T-cell (primary cell): ENCODE measurements at regions not wholly inside any gene's neighbourhood (a gene's known extent, or its start where the extent isn't known, plus 50 kb on each side); places are given as distances from the start of the nearest gene placed in this dataset.
"Not testable (repeated sequence)": the region's sequence is repeated elsewhere in the genome, so short reads cannot be mapped to it uniquely, and the experiment has no call there.

ENCODE experiments used
- ATAC-seq, 4 experiments: fragments of 200-7000 bp in 3 of 4; fragments of 150-1000 bp in 1 of 4; cut with Tn5 transposase; replicated peaks in 1 of 4; 1 replicate in 3 of 4; 2 replicates in 1 of 4; pipeline ENCODE4 v1.10.0; 2021; ENCODE audit warnings: moderate library complexity in 3 of 4, mild to moderate bottlenecking in 2 of 4, moderate number of reproducible peaks in 1 of 4
- CTCF ChIA-PET, 2 donors: fragments of 300-600 bp; sonication (Branson Sonifier 250); formaldehyde crosslinking; loops; one replicate each; lab custom pipeline; 2022; ENCODE audit warnings: antibody characterized with exemption in 2 of 2; lab: Charles Lee
- POLR2A ChIA-PET, 2 donors: fragments of 300-600 bp; sonication (Branson Sonifier 250); formaldehyde crosslinking; loops; one replicate each; lab custom pipeline; 2022; ENCODE audit warnings: antibody characterized with exemption in 2 of 2; lab: Charles Lee
- DNase-seq, 35 experiments: peaks; one replicate each; pipeline versions ENCODE4 v3.0.0 to v3.0.0-alpha.2; 2013 to 2023
- H3K27ac ChIP-seq: one replicate; pipeline ENCODE4 v1.5.1; 2013; ENCODE audit warnings: low read length
- H3K27me3 ChIP-seq, 2 experiments: replicated peaks in 1 of 2; 1 replicate in 1 of 2; 2 replicates in 1 of 2; pipeline versions ENCODE4 v1.6.1 to v1.7.0; 2013; ENCODE audit warnings: low read length in 1 of 2, mixed read lengths in 1 of 2; ENCODE audit not compliant: control insufficient read depth in 2 of 2, insufficient read depth in 2 of 2; ENCODE audit errors: extremely low read depth in 1 of 2
- H3K36me3 ChIP-seq, 2 donors: 1 replicate in 1 of 2; 2 replicates in 1 of 2; pipeline versions ENCODE4 v1.6.1 to v1.7.0; 2013; ENCODE audit warnings: low read length in 1 of 2; ENCODE audit not compliant: control insufficient read depth in 2 of 2, insufficient read depth in 1 of 2; ENCODE audit errors: extremely low read depth in 1 of 2
- H3K4me1 ChIP-seq, 2 experiments: 1 replicate in 1 of 2; 2 replicates in 1 of 2; pipeline versions ENCODE4 v1.6.1 to v1.7.0; 2013; ENCODE audit warnings: low read length in 2 of 2, mixed read lengths in 1 of 2; ENCODE audit not compliant: insufficient read depth in 2 of 2, control insufficient read depth in 1 of 2; ENCODE audit errors: extremely low read depth in 1 of 2
- H3K4me3 ChIP-seq, 2 donors: 1 replicate in 1 of 2; 2 replicates in 1 of 2; pipeline versions ENCODE4 v1.5.1 to v1.7.0; 2013; ENCODE audit warnings: mild to moderate bottlenecking in 2 of 2, low read length in 1 of 2, moderate library complexity in 1 of 2; ENCODE audit not compliant: control insufficient read depth in 1 of 2; ENCODE audit errors: extremely low read depth in 1 of 2
- H3K9me3 ChIP-seq: 2 replicates; pipeline ENCODE4 v1.7.0; 2013
- H3K27ac Mint-ChIP-seq, 2 donors: one replicate each; pipeline ENCODE4 v1.8.0; 2020 to 2021; ENCODE audit warnings: mild to moderate bottlenecking in 2 of 2, mixed read lengths in 2 of 2
- H3K27me3 Mint-ChIP-seq, 2 donors: one replicate each; pipeline ENCODE4 v1.8.0; 2021 to 2022; ENCODE audit warnings: mixed read lengths in 2 of 2
- H3K36me3 Mint-ChIP-seq: one replicate; pipeline ENCODE4 v1.8.0; 2021; ENCODE audit warnings: mixed read lengths
- H3K4me1 Mint-ChIP-seq, 3 donors: one replicate each; pipeline ENCODE4 v1.8.0; 2020 to 2022; ENCODE audit warnings: mixed read lengths in 3 of 3, mild to moderate bottlenecking in 1 of 3
- H3K4me3 Mint-ChIP-seq, 3 donors: one replicate each; pipeline ENCODE4 v1.8.0; 2020 to 2022; ENCODE audit warnings: mild to moderate bottlenecking in 3 of 3, mixed read lengths in 3 of 3, moderate library complexity in 3 of 3
- H3K9me3 Mint-ChIP-seq, 3 donors: one replicate each; pipeline ENCODE4 v1.8.0; 2020 to 2022; ENCODE audit warnings: mixed read lengths in 3 of 3
- WGBS: methylation state at CpG from one replicate; pipeline ENCODE4 v1.1.5; 2013; ENCODE audit warnings: missing lambda C conversion rate; ENCODE audit not compliant: insufficient coverage; 5-methylcytosine and 5-hydroxymethylcytosine counted together

DNA sequence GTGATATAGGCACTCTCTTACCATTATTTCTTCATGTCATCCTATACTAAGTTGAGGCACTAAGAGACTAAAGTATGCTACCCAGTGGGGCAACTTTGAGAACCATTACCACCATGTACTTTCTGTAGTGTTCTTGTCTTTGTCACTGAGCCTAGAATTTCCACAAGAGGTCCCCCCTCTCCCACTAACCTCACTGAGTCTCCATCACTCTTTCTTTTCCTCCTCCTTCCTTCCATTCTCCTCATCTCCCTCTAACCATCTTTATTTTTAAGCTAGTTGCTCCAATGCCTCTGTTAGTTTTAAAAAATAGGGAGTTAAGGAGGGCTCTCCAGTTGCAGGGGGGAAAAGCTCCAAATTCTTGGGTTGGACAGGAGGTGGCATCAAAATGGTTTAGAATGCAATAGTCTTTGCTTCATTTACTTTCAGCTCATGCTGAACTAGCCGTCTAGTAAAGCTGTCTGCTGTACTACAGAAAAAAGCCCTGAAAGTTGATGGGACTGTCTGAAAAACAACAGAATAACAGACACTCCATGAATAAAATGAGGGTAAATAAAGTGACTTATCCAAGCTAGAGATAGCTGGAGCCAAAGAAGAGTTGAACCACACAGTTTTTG is 85.1 kb upstream of the MYRIP start:
- ATAC-seq (no peak), DNase-seq (no peak)
- WGBS, result no CpG with 5 or more reads among the region's 1 CpG
- CTCF ChIA-PET, result no interaction called here
- peaks cover 0 to 13% of the 10 kb centered on the region in 2 donors for H3K27me3 Mint-ChIP-seq
- no peaks in the 10 kb centered on the region for H3K4me1 Mint-ChIP-seq
- Histone ChIP-seq H3K27ac (no peak overlapping the region), H3K27me3 (peaks cover 0 to 3% of the 10 kb centered on the region in 2 experiments), H3K9me3 (no peaks in the 10 kb centered on the region), H3K4me3 (no peak overlapping the region), H3K36me3 (no peaks in the 10 kb centered on the region), H3K4me1 (no peaks in the 10 kb centered on the region)
- no peak overlapping the region for H3K4me3 Mint-ChIP-seq
- H3K36me3 Mint-ChIP-seq, result no peaks in the 10 kb centered on the region
- POLR2A ChIA-PET, result no interaction called here
- no peaks in the 10 kb centered on the region for H3K9me3 Mint-ChIP-seq
- H3K27ac Mint-ChIP-seq, result no peak overlapping the region

DNA sequence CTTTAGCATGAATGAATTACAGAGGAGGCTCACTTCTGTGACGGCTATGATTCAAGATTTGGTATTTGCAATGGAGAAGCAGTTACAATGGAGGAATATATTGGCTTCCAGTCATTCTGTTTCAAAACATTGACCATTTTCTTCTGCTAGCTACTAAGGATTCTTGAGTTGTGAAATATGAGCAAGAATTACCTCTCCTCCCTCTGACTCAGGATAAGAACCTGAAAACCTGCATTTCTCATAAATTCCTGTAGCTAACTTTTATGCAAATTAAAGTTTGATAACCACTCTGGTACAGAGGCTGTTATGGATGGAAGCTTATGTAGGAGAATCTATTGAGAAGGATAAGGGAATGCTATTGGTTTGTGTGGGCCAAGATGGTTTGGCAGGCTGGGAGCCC is 84.1 kb upstream of the MYRIP start:
- Mint-ChIP-seq H3K36me3 (no peaks in the 10 kb centered on the region), H3K9me3 (no peaks in the 10 kb centered on the region), H3K4me3 (no peak overlapping the region), H3K4me1 (no peaks in the 10 kb centered on the region), H3K27me3 (peaks cover 1 to 13% of the 10 kb centered on the region in 2 donors), H3K27ac (no peak overlapping the region)
- WGBS, result no CpG with 5 or more reads among the region's 1 CpG
- Histone ChIP-seq H3K4me1 (no peaks in the 10 kb centered on the region), H3K36me3 (no peaks in the 10 kb centered on the region), H3K27ac (no peak overlapping the region), H3K9me3 (no peaks in the 10 kb centered on the region), H3K4me3 (no peak overlapping the region), H3K27me3 (peaks cover 0 to 3% of the 10 kb centered on the region in 2 experiments)
- ATAC-seq (no peak), DNase-seq (no peak)
- CTCF ChIA-PET, result interaction anchor here in 1 of 2 donors (0.5 kb wide), 1 partner anchor 23 kb away, joined by 4 read pairs; no protein-coding TSS in a partner anchor
- POLR2A ChIA-PET, result no interaction called here

DNA sequence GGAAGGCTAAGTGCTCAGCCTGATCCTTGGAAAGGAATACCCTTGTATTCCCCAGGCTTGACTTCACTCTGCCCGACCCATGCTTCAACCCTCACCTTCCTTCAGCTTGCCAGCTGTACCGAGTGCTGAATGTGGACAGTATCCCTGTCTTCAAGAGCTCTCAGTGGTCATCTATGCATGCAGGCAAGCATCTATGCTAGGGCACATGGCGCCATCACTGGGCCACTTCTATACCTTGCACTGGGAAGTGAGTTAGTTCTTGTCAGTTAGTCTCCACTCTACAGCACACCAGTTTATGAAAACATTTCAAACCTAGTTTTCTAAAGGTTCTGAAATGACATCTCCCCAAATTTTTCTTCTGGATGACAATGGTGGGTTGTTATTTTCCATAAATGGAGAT is 82.0 kb upstream of the MYRIP start:
- 90% methylated on average over 2 of the region's 3 CpGs for WGBS
- Mint-ChIP-seq H3K4me1 (no peaks in the 10 kb centered on the region), H3K27me3 (peaks cover 1 to 13% of the 10 kb centered on the region in 2 donors), H3K9me3 (no peaks in the 10 kb centered on the region), H3K4me3 (no peak overlapping the region), H3K36me3 (no peaks in the 10 kb centered on the region), H3K27ac (no peak overlapping the region)
- Histone ChIP-seq H3K4me1 (no peaks in the 10 kb centered on the region), H3K9me3 (no peaks in the 10 kb centered on the region), H3K4me3 (no peak overlapping the region), H3K27me3 (peaks cover 0 to 3% of the 10 kb centered on the region in 2 experiments), H3K27ac (no peak overlapping the region), H3K36me3 (no peaks in the 10 kb centered on the region)
- CTCF ChIA-PET, result no interaction called here
- POLR2A ChIA-PET, result no interaction called here
- no peak for DNase-seq
- no peak for ATAC-seq

DNA sequence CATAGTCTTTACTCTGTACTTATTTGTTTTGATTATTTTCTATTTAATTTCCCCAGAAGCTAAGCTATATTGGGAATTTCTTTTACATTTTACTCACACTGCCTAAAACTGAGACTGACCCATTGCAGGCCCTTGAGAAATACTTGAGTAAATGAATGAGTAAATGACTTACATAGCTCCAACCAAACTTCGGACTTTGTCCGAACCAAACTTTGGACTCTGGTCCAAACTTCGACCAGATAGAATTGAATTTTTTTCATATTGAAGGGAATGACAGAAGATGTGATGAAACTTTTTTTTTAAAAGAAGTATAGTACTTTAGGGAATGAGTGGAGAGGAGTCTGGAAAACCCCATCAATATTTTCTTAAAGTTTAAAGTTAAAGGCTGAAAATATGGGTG is 75.6 kb upstream of the MYRIP start:
- DNase-seq, result no peak
- peaks cover 0 to 1% of the 10 kb centered on the region in 2 donors for H3K27me3 Mint-ChIP-seq
- H3K4me3 ChIP-seq, result no peak overlapping the region
- no peak overlapping the region for H3K27ac Mint-ChIP-seq
- no peaks in the 10 kb centered on the region for H3K36me3 Mint-ChIP-seq
- no peak overlapping the region for H3K4me3 Mint-ChIP-seq
- no peaks in the 10 kb centered on the region for H3K36me3 ChIP-seq
- ATAC-seq, result no peak
- WGBS, result no CpG with 5 or more reads among the region's 3 CpGs
- H3K27ac ChIP-seq, result no peak overlapping the region
- POLR2A ChIA-PET, result interaction anchor here in 1 of 2 donors (0.6 kb wide), 1 partner anchor 1213 kb away, joined by 3 read pairs; no protein-coding TSS in a partner anchor
- CTCF ChIA-PET, result no interaction called here
- no peaks in the 10 kb centered on the region for H3K4me1 Mint-ChIP-seq
- no peaks in the 10 kb centered on the region for H3K9me3 ChIP-seq
- no peaks in the 10 kb centered on the region for H3K9me3 Mint-ChIP-seq
- no peaks in the 10 kb centered on the region for H3K27me3 ChIP-seq
- H3K4me1 ChIP-seq, result no peaks in the 10 kb centered on the region

DNA sequence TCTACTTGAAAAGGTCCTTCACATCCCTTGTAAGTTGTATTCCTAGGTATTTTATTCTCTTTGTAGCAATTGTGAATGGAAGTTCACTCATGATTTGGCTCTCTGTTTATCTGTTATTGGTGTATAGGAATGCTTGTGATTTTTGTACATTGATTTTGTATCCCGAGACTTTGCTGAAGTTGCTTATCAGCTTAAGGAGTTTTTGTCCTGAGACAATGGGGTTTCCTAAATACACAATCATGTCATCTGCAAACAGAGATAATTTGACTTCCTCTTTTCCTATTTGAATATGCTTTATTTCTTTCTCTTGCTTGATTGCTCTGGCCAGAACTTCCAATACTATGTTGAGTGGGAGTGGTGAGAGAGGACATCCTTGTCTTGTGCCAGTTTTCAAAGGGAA is 69.8 kb upstream of the MYRIP start:
- POLR2A ChIA-PET, H3K27ac ChIP-seq, H3K36me3 ChIP-seq, H3K4me1 ChIP-seq, H3K4me3 Mint-ChIP-seq, CTCF ChIA-PET, ATAC-seq, H3K9me3 ChIP-seq, H3K27ac Mint-ChIP-seq, DNase-seq, H3K36me3 Mint-ChIP-seq, H3K27me3 ChIP-seq, H3K4me3 ChIP-seq, H3K4me1 Mint-ChIP-seq: not testable (repeated sequence)
- no CpG with 5 or more reads among the region's 1 CpG for WGBS
- Mint-ChIP-seq H3K27me3 (peaks cover 6 to 17% of the 10 kb centered on the region in 2 donors), H3K9me3 (peaks cover 0 to 17% (median 11%) of the 10 kb centered on the region in 3 donors)

DNA sequence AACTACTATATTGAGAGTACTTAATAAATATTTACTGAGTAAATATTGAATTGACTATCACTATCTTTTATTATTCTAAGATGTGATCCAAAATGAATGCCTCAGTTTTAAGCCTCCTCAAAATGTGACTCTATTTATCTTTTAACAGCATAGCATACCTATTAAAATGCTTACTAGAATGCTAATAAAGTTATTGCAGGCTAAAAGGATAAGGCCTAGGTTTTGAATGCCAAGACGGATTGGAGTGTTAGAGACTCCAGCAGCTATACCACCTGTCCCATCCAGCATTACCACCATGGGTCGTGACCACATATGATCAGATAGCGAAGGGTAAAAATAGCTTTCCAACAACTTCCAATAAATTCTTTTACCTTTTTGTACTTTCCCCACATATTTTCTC is 64.7 kb upstream of the MYRIP start:
- POLR2A ChIA-PET, result no interaction called here
- no peak overlapping the region for H3K4me3 Mint-ChIP-seq
- Histone ChIP-seq H3K4me1 (no peaks in the 10 kb centered on the region), H3K27me3 (no peaks in the 10 kb centered on the region), H3K4me3 (no peak overlapping the region), H3K9me3 (no peaks in the 10 kb centered on the region), H3K27ac (no peak overlapping the region), H3K36me3 (no peaks in the 10 kb centered on the region)
- no peak overlapping the region for H3K27ac Mint-ChIP-seq
- no peak for ATAC-seq
- H3K9me3 Mint-ChIP-seq, result peaks cover 0 to 17% (median 11%) of the 10 kb centered on the region in 3 donors
- peaks cover 6 to 21% of the 10 kb centered on the region in 2 donors for H3K27me3 Mint-ChIP-seq
- no CpG with 5 or more reads among the region's 3 CpGs for WGBS
- CTCF ChIA-PET, result interaction anchor here in 1 of 2 donors (0.7 kb wide), 1 partner anchor 14 kb away, joined by 4 read pairs; no protein-coding TSS in a partner anchor
- no peak for DNase-seq
- no peaks in the 10 kb centered on the region for H3K4me1 Mint-ChIP-seq
- H3K36me3 Mint-ChIP-seq, result no peaks in the 10 kb centered on the region
